Testis (tissue), 2 donors: ENCODE measurements at regions not wholly inside any gene's neighbourhood (a gene's known extent, or its start where the extent isn't known, plus 50 kb on each side); places are given as distances from the start of the nearest gene placed in this dataset.

ENCODE experiments used
- POLR2A ChIP-seq: fragments of 450-650 bp; IDR thresholded peaks from one replicate; pipeline ENCODE4 v1.6.1; 2017; ENCODE audit warnings: antibody characterized with exemption, mild to moderate bottlenecking, moderate library complexity
- TF ChIP-seq, protein P1 (sequence below), 3 experiments: fragments of 450-650 bp in 2 of 3; fragments of 200-600 bp in 1 of 3; sonication (generic) in 1 of 3; IDR thresholded peaks; one replicate each; pipeline ENCODE4 v1.5.1; 2016 to 2019; ENCODE audit warnings: antibody characterized with exemption in 3 of 3, mild to moderate bottlenecking in 2 of 3, moderate library complexity in 1 of 3

DNA sequence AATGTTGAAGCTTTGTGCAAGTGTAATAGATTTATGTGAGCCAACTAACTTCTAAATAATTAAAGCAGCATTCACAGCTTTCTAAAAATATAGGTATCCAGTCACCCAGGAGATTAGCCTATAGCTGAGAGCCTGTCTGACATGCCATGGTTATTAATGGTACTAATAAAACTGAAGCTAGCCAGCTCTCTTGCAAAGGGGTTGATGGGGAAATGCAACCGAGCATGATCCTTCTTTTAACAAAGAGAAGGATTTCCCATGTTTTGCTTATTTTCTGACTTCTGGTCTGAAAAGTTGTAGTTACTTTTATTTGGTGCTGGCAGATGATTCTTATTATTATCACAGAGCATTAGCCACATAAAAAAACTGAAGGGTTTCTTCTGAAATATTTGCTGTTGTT is 488.7 kb upstream of the CYLC2 start:
- TF ChIP-seq, protein P1, sequence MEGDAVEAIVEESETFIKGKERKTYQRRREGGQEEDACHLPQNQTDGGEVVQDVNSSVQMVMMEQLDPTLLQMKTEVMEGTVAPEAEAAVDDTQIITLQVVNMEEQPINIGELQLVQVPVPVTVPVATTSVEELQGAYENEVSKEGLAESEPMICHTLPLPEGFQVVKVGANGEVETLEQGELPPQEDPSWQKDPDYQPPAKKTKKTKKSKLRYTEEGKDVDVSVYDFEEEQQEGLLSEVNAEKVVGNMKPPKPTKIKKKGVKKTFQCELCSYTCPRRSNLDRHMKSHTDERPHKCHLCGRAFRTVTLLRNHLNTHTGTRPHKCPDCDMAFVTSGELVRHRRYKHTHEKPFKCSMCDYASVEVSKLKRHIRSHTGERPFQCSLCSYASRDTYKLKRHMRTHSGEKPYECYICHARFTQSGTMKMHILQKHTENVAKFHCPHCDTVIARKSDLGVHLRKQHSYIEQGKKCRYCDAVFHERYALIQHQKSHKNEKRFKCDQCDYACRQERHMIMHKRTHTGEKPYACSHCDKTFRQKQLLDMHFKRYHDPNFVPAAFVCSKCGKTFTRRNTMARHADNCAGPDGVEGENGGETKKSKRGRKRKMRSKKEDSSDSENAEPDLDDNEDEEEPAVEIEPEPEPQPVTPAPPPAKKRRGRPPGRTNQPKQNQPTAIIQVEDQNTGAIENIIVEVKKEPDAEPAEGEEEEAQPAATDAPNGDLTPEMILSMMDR (IDR thresholded peaks at IDR 0.05) = no peak
- no peak for TF ChIP-seq POLR2A
